ENCODE measurements at regions not wholly inside any gene's neighbourhood (a gene's known extent, or its start where the extent isn't known, plus 50 kb on each side); places are given as distances from the start of the nearest gene placed in this dataset.

GRCh38 chr2:175560521-175561169 is 379.1 kb upstream of the ATP5MC3 start:
- no peak for DNase-seq (ENCODE audit: low spot score)

DNA sequence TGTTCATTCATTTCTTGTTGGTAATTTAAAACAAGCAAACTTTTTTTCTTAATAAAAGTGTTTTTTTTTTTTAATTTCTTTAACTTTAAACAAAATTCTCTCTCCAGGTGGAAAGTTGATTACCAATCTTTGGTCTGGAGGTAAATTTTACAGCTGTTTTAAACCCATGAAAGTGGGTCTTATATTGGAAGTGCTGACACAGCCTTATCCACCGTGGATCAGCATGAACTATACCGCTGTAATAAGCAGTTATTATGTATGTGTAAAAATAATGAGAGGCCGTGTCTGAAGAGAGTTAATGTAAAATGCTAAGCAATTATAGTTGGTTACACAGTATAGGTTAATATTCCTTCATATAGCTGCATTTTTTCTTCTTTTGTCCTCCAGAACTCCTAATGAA is 378.1 kb upstream of the ATP5MC3 start:
- no peak for DNase-seq (ENCODE audit: low spot score)

DNA sequence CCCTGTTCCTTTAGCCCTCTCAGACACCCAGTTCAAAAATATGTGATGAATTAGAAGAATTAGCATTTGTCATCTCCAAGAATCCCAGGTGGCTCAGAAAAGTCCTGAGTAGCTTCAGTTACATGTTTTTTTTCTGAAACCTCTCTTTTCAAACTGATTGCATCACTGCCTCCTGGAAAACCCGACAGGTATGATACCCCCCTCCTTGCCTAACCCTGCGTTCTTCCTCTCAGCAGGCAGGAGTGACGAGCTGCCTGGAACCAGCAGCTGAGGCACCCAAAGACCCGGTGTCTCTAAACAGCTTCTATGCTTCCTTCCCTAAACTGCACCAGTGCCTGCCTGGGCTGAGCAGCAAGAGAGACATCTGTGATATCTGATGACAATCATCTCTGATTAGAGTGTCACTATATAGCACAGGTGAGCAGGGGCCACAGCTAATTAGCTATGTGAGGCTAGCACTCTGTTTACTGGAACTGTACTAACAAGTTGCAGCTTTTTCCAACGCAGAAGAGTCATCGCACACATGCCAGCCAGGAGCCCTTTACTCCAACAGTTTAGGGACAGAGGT is 376.4 kb upstream of the ATP5MC3 start:
- DNase-seq (ENCODE audit: low spot score), result no peak

GRCh38 chr2:175553910-175554309 is 372.4 kb upstream of the ATP5MC3 start:
- DNase-seq (ENCODE audit: low spot score), result no peak

- no peak for DNase-seq (ENCODE audit: low spot score)
Measured at GRCh38 chr2:175552902-175553301, 371.4 kb upstream of the ATP5MC3 start.

GRCh38 chr2:175540421-175540820 is 358.9 kb upstream of the ATP5MC3 start:
- no peak for DNase-seq (ENCODE audit: low spot score)

GRCh38 chr2:175539122-175539521 is 357.6 kb upstream of the ATP5MC3 start:
- no peak for DNase-seq (ENCODE audit: low spot score)

DNA sequence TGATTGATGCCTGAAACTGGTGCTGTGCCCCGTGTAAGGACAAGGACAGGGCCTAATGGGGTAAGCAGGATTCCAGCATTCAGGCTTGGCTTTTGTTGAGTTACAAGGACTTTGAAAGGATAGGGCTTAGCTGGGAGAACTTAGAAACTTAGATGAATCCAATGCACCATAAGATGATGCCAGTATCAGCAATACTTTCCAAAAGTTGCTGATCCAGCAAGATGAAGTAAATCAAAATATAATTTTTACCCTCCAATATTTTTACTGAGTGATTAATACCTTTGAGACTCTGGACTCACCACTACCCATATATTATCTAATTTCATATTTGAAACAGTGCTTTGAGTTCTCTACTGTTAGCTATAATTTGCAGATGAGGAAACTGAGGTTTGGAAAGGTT is 354.5 kb upstream of the ATP5MC3 start:
- no peak for DNase-seq (ENCODE audit: low spot score)

- no peak for DNase-seq (ENCODE audit: low spot score)
Measured at GRCh38 chr2:175535631-175536030, 354.1 kb upstream of the ATP5MC3 start.

DNA sequence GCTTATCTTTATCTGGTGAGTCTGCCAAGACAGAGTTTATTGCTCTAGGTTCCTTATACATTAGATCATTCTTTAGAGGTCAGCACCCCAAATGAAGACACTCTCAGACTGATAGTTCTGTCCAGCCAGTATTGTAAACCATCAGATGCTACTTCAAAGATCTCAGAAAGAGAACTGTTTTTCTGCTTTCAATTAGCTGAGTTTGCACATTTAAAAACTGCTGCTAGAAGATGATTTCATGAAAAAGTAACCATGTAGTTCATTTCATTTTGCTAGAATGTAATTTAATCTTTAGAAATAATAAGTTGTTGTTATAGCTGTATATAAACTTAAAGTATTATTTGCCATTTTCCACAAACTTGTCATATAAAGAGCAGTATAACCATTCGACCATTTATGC is 344.5 kb upstream of the ATP5MC3 start:
- no peak for DNase-seq (ENCODE audit: low spot score)

GRCh38 chr2:175523001-175523400 is 341.5 kb upstream of the ATP5MC3 start:
- DNase-seq (ENCODE audit: low spot score), result no peak

- DNase-seq (ENCODE audit: low spot score), result no peak
Measured at GRCh38 chr2:175518206-175518605, 336.7 kb upstream of the ATP5MC3 start.

DNA sequence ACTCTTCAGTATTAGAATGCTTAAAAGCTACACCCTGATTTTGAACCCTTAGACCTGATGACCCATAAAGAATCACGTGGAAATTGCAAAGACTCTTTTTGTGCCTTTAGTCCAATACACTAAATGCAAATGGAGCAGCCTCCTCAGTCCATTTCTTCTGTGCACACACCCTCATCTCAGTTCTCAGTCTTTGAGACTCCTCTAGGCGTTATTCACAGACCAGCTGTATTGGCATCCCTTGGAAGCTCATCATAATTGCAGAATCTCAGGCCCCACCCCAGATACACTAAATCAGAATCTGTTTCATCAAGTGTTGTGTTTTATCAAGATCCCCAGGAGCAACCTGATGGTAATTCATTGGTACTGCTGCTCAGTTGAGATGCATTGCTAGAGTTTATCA is 335.0 kb upstream of the ATP5MC3 start:
- no peak for DNase-seq (ENCODE audit: low spot score)

DNA sequence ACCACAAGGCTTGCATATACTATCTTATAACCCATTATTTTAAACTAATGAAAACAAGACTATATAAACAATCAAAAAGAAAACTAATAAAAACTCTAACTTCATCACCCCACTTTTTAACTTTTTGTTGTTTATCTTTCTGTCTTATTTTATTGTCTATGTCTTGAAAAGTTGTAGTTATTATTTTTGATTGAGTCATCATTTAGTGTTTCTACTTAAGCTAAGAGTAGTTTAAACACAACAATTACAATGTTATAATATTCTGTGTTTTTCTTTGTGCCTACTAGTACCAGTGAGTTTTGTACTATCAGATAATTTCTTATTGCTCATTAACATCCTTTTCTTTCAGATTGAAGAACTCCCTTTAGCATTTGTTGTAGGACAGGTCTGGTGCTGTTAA is 318.7 kb upstream of the ATP5MC3 start:
- no peak for DNase-seq (ENCODE audit: low spot score)

- DNase-seq (ENCODE audit: low spot score), result no peak
Measured at GRCh38 chr2:175490360-175490791, 308.9 kb upstream of the ATP5MC3 start.

DNA sequence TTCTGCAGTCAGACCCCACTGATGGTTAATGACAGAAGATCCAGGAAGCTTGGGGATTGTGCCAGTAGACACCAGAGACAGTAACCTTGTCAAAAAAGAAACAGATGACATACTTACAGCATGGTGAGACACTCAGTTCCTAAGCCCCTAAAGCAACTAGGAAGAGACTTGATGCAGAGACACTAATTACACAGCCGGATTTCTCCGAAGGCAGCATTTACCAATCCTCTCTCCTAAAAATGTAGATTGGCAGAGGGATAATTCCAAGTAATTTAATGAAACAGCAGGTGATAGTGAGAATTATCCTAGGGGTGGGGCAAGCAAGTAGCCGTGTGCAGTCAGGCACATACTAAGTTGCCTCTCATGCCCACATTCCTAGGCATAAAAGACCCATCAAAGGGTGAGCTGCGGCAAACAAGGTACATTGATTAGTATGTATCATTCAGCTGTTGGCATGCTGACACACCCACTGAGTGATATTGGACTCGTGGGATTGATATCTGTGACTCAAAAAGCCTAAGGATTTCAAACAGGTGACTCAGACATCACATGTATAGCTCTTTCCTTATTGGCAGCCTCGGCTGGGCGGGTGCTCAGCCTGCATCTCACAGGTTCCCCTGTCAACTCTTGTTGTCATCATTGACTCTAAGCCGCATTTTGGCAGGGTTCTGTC is 296.7 kb upstream of the ATP5MC3 start:
- no peak for DNase-seq (ENCODE audit: low spot score)

DNA sequence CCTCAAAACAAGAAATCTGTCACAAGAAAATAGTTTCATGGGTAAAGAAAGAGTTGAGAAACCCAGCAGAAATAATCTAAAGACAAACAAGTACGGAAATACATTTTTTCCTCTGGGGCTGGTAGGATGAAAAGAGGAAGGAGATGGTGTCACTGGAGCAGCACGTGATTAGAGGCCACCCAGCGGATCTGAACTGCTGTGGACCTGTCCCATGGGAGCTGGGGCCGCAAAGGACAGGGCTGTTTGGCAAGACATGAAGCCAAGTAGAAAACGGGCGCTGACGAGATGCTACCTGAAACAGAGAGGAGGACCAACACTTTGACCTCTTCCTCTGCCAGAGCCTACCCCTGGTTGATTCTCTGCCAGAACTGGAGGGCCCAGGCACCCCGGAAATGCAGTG is 295.4 kb upstream of the ATP5MC3 start:
- no peak for DNase-seq (ENCODE audit: low spot score)

- no peak for DNase-seq (ENCODE audit: low spot score)
Measured at GRCh38 chr2:175476374-175476773, 294.9 kb upstream of the ATP5MC3 start.

DNA sequence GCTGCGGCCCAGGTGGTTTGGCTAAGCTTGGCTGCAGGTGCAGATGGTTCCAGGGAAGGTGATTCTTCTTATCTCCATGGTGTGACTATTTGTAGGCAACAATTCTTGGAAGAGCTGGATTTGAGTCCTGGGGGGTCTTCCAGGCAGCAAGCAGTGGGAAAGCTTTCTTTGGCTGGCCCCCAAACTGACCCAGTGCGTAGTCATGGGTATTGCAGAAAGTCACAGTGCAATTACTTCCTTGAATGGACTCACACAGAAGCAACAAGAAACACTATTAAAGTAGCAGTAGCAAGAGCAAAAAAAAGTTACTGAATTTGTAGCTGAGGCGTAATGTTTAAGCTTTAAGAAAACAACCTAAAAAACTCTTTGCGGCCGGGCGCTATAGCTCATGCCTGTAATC is 293.6 kb upstream of the ATP5MC3 start:
- DNase-seq (ENCODE audit: low spot score), result no peak

- DNase-seq (ENCODE audit: low spot score), result no peak
Measured at GRCh38 chr2:175468431-175469098, 287.1 kb upstream of the ATP5MC3 start.

- no peak for DNase-seq (ENCODE audit: low spot score)
Measured at GRCh38 chr2:175465101-175465500, 283.6 kb upstream of the ATP5MC3 start.

DNA sequence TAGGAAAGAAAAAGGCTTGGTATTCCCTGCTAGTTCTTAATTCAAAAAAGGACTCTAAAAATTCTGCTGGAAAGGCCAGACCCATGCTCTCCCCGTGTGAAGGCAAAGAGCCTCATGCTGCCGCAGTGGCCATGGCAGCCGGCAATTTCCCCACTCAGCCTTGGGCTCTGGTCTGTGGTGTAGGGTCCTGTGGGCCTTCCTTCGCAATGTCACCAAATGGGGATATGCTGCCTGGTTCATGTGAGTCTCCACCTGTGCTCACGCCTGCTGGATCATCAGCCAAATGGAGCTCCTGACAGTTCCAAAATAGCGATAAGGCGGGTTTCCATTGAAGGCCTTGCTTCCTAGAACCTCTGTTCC is 282.8 kb upstream of the ATP5MC3 start:
- DNase-seq (ENCODE audit: low spot score), result no peak

GRCh38 chr2:175463589-175464310 is 282.2 kb upstream of the ATP5MC3 start:
- DNase-seq (ENCODE audit: low spot score), result no peak
